GM13977 (cell line): ENCODE measurements at regions not wholly inside any gene's neighbourhood (a gene's known extent, or its start where the extent isn't known, plus 50 kb on each side); places are given as distances from the start of the nearest gene placed in this dataset.
"Not testable (repeated sequence)": the region's sequence is repeated elsewhere in the genome, so short reads cannot be mapped to it uniquely, and the experiment has no call there.

Source experiments
- DNase-seq: peaks from one replicate; pipeline ENCODE4 v3.0.0; 2012; ENCODE audit warnings: low spot score
- CTCF ChIP-seq: IDR thresholded peaks from 2 replicates; pipeline ENCODE4 v1.5.1; 2012; ENCODE audit warnings: mild to moderate bottlenecking, control low read depth; ENCODE audit not compliant: insufficient read depth; ENCODE audit errors: extremely low read depth, missing control alignments
- in situ Hi-C: fragments of 300-500 bp; cut with MboI; formaldehyde crosslinking; loops from one replicate; pipeline ENCODE4 v1.12.0; 2022; ENCODE audit warnings: low sequenced_read_pairs, low pct_unique_long_range_greater_than_20kb, mixed read lengths, inconsistent platforms; ENCODE audit not compliant: unreplicated experiment

- DNase-seq, result no peak
- in situ Hi-C loops, result no loop called here
- no peak for TF ChIP-seq CTCF
These were observed 94.3 kb upstream of the GLI2 start for GRCh38 chr2:120641366-120641771.

GRCh38 chr2:120642646-120643045 lies 93.0 kb upstream of the GLI2 start:
- in situ Hi-C loops, result no loop called here
- no peak for DNase-seq
- TF ChIP-seq CTCF, result no peak

- in situ Hi-C loops, result no loop called here
- TF ChIP-seq CTCF, result no peak
- no peak for DNase-seq
These were observed 88.7 kb upstream of the GLI2 start for GRCh38 chr2:120646994-120647393.

- TF ChIP-seq CTCF, result no peak
- in situ Hi-C loops, result no loop called here
- no peak for DNase-seq
These were observed 88.2 kb upstream of the GLI2 start for GRCh38 chr2:120647487-120647886.

GRCh38 chr2:120649381-120649780 lies 86.3 kb upstream of the GLI2 start:
- DNase-seq, in situ Hi-C loops: not testable (repeated sequence)

DNA sequence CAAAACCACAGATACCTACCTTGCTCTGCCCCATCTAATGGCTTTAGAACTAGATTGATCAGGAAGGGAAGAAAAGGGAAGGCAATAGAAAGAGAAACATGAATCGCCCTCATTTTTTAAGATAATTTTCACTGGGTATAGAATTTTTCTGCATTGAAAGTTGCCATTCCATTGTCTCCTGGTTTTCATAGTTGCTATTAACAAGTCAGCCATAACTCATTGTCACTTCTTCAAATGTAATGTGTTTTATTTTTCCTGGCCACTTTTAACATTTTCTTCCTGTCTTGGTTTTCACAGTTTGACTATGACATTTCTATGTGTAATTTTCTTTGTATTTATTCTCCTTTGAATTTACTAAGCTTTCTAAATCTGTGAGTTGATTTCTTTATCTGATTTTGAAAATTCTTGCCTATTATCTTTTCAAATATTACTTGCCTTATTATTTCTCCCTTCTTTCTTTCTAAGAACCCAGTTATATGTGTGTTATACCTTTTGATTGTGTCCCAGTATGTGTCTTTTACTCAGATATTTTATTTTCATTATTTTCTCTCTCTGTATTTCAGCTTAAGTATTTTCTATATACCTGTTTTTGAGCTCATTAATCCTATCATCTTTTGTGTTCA lies 85.5 kb upstream of the GLI2 start:
- no peak for DNase-seq
- TF ChIP-seq CTCF, result no peak
- in situ Hi-C loops, result loop anchor here (25.0 kb wide), 1 partner anchor 313 kb away; the partner anchor contains the start of gene INHBB

- DNase-seq, result no peak
- in situ Hi-C loops, result loop anchor here (25.0 kb wide), 1 partner anchor 315 kb away; the partner anchor contains the start of gene INHBB
- TF ChIP-seq CTCF, result no peak
These were observed 83.8 kb upstream of the GLI2 start for GRCh38 chr2:120651818-120652217.
